ENCODE measurements at regions not wholly inside any gene's neighbourhood (a gene's known extent, or its start where the extent isn't known, plus 50 kb on each side); places are given as distances from the start of the nearest gene placed in this dataset.

DNA sequence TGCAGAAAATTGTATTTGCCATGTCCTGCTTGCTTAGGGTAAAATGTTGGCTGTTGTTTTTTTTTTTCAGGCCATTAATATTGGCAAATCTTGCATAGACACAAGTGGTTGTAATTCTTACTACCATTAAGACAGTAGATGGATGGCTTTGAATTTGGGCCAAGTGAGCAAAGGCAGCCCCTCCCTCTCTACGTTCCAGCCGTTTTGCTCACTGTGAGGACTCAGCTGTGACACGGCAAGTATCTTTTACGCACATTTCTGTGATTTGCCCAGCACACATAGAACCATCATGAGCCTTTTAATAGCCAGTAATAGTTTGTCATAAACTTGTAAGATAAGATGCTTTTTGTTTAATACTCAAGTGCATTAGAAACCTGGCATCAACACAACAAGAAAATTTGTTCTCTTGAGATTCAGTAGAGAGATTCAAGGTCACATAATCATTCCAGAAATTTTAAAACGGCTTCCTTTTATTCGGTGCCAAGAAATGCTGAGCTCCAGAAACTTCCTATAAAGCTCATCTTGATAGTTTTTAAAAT is 205.2 kb upstream of the ADCY2 start:
- Histone ChIP-seq H3K79me1 (replicated peaks; ENCODE audit: low read length, poor library complexity, severe bottlenecking) (no peaks in the 10 kb centered on the region), H3K9ac (ENCODE audit: low read length) (no peak overlapping the region), H3K27ac (ENCODE audit: low read length, poor library complexity, severe bottlenecking) (no peak overlapping the region), H3K4me1 (ENCODE audit: control insufficient read depth, insufficient read depth, low read depth, low read length) (no peaks in the 10 kb centered on the region), H4K91ac (ENCODE audit: low read length) (no peak overlapping the region), H4K8ac (ENCODE audit: low read length) (no peak overlapping the region), H3K27me3 (ENCODE audit: control insufficient read depth in 1 of 2, insufficient read depth in 1 of 2, low read length in 2 of 2) (no peaks in the 10 kb centered on the region), H2AK5ac (ENCODE audit: low read length, severe bottlenecking) (no peak overlapping the region), H3K18ac (ENCODE audit: low read depth in 1 of 2, low read length in 2 of 2) (no peak overlapping the region), H3K23ac (ENCODE audit: low read length in 2 of 2) (no peak overlapping the region), H3K14ac (ENCODE audit: low read length in 2 of 2) (no peak overlapping the region), H2BK15ac (ENCODE audit: low read depth, poor library complexity, severe bottlenecking) (no peak overlapping the region), H3K4ac (ENCODE audit: low read depth in 1 of 2, low read length in 2 of 2) (no peak overlapping the region), H2AFZ (ENCODE audit: low read depth, low read length) (no peak overlapping the region), H3K36me3 (ENCODE audit: control insufficient read depth in 1 of 2, insufficient read depth in 2 of 2, low read depth in 1 of 2, low read length in 2 of 2) (no peaks in the 10 kb centered on the region), H3K4me3 (ENCODE audit: insufficient read depth in 1 of 2, low read depth in 1 of 2, low read length in 2 of 2) (no peak overlapping the region), H2BK5ac (ENCODE audit: low read depth, low read length, poor library complexity, severe bottlenecking) (no peak overlapping the region), H2BK120ac (ENCODE audit: low read depth, low read length) (no peak overlapping the region), H3K9me3 (ENCODE audit: control insufficient read depth, low read length) (no peaks in the 10 kb centered on the region), H3K4me2 (ENCODE audit: low read length, poor library complexity, severe bottlenecking) (no peak overlapping the region), H2BK12ac (ENCODE audit: low read length in 2 of 2) (no peak overlapping the region)
- no peak for DNase-seq
- WGBS: 51% methylated on average over 6 of the region's 6 CpGs

DNA sequence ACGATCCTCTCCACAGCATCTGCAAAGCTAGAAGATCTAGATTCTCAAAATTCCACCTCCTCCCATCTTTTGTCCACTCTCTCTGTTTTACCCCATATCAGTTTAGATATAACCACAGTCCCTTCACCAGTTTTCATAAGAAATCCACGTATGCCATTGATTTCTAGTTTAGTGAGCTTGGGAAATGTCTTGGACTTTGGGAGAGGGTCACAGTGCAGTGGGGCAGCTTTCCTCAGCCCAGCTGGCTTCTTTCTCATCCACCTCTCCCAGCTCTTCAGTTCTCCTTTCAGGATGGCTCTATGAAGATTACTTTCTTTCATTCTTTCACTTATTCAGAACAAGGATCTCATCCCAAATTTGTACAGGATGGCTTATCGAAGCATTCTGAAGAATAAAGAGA is 203.9 kb upstream of the ADCY2 start:
- DNase-seq: no peak
- Histone ChIP-seq H3K9me3 (ENCODE audit: control insufficient read depth, low read length) (no peaks in the 10 kb centered on the region), H3K14ac (ENCODE audit: low read length in 2 of 2) (no peak overlapping the region), H3K4ac (ENCODE audit: low read depth in 1 of 2, low read length in 2 of 2) (no peak overlapping the region), H3K27me3 (ENCODE audit: control insufficient read depth in 1 of 2, insufficient read depth in 1 of 2, low read length in 2 of 2) (no peaks in the 10 kb centered on the region), H2BK5ac (ENCODE audit: low read depth, low read length, poor library complexity, severe bottlenecking) (no peak overlapping the region), H3K9ac (ENCODE audit: low read length) (no peak overlapping the region), H3K27ac (ENCODE audit: low read length, poor library complexity, severe bottlenecking) (no peak overlapping the region), H3K4me1 (ENCODE audit: control insufficient read depth, insufficient read depth, low read depth, low read length) (no peaks in the 10 kb centered on the region), H3K4me2 (ENCODE audit: low read length, poor library complexity, severe bottlenecking) (no peak overlapping the region), H3K36me3 (ENCODE audit: control insufficient read depth in 1 of 2, insufficient read depth in 2 of 2, low read depth in 1 of 2, low read length in 2 of 2) (no peaks in the 10 kb centered on the region), H2BK15ac (ENCODE audit: low read depth, poor library complexity, severe bottlenecking) (no peak overlapping the region), H3K18ac (ENCODE audit: low read depth in 1 of 2, low read length in 2 of 2) (no peak overlapping the region), H2BK12ac (ENCODE audit: low read length in 2 of 2) (no peak overlapping the region), H4K8ac (ENCODE audit: low read length) (no peak overlapping the region), H2BK120ac (ENCODE audit: low read depth, low read length) (no peak overlapping the region), H3K23ac (ENCODE audit: low read length in 2 of 2) (no peak overlapping the region), H4K91ac (ENCODE audit: low read length) (no peak overlapping the region), H3K4me3 (ENCODE audit: insufficient read depth in 1 of 2, low read depth in 1 of 2, low read length in 2 of 2) (no peak overlapping the region), H2AFZ (ENCODE audit: low read depth, low read length) (no peak overlapping the region), H2AK5ac (ENCODE audit: low read length, severe bottlenecking) (no peak overlapping the region), H3K79me1 (replicated peaks; ENCODE audit: low read length, poor library complexity, severe bottlenecking) (no peaks in the 10 kb centered on the region)
- 66% methylated on average over 2 of the region's 3 CpGs for WGBS

DNA sequence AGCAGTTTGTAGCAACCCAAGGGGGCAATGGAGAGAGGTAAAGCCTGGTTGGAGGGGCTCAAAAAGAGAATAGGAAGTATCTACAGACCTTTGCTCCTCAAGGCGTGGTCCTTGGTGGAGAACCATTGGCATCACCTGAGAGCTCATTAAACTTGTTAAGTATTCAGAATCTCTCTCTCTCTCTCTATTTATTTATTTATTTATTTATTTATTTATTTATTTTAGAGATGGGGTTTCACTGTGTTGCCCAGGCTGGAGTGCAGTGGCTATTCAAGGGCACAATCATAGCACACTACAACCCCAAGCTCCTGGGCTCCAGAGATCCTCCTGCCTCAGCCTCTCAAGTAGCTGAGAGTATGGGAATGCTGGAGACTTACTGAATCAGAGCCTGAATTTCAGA is 193.1 kb upstream of the ADCY2 start:
- no peak overlapping the region for H2BK5ac ChIP-seq (ENCODE audit: low read depth, low read length, poor library complexity, severe bottlenecking)
- no CpG with 5 or more reads among the region's 1 CpG for WGBS
- no peak overlapping the region for H3K4ac ChIP-seq (ENCODE audit: low read depth in 1 of 2, low read length in 2 of 2)
- no peak overlapping the region for H3K27ac ChIP-seq (ENCODE audit: low read length, poor library complexity, severe bottlenecking)
- no peak overlapping the region for H3K23ac ChIP-seq (ENCODE audit: low read length in 2 of 2)
- H3K18ac ChIP-seq (ENCODE audit: low read depth in 1 of 2, low read length in 2 of 2): no peak overlapping the region
- no peak overlapping the region for H2AK5ac ChIP-seq (ENCODE audit: low read length, severe bottlenecking)
- no peak overlapping the region for H4K8ac ChIP-seq (ENCODE audit: low read length)
- no peak for DNase-seq
- no peak overlapping the region for H2BK120ac ChIP-seq (ENCODE audit: low read depth, low read length)
- H4K91ac ChIP-seq (ENCODE audit: low read length): no peak overlapping the region
- no peaks in the 10 kb centered on the region for H3K79me1 ChIP-seq (replicated peaks; ENCODE audit: low read length, poor library complexity, severe bottlenecking)
- H3K27me3 ChIP-seq (ENCODE audit: control insufficient read depth in 1 of 2, insufficient read depth in 1 of 2, low read length in 2 of 2): no peaks in the 10 kb centered on the region
- no peaks in the 10 kb centered on the region for H3K4me1 ChIP-seq (ENCODE audit: control insufficient read depth, insufficient read depth, low read depth, low read length)
- no peak overlapping the region for H3K4me3 ChIP-seq (ENCODE audit: insufficient read depth in 1 of 2, low read depth in 1 of 2, low read length in 2 of 2)
- no peak overlapping the region for H3K4me2 ChIP-seq (ENCODE audit: low read length, poor library complexity, severe bottlenecking)
- no peak overlapping the region for H3K14ac ChIP-seq (ENCODE audit: low read length in 2 of 2)
- H3K9me3 ChIP-seq (ENCODE audit: control insufficient read depth, low read length): peaks cover 14% of the 10 kb centered on the region
- H3K9ac ChIP-seq (ENCODE audit: low read length): no peak overlapping the region
- no peaks in the 10 kb centered on the region for H3K36me3 ChIP-seq (ENCODE audit: control insufficient read depth in 1 of 2, insufficient read depth in 2 of 2, low read depth in 1 of 2, low read length in 2 of 2)
- H2BK15ac ChIP-seq (ENCODE audit: low read depth, poor library complexity, severe bottlenecking): no peak overlapping the region
- H2AFZ ChIP-seq (ENCODE audit: low read depth, low read length): no peak overlapping the region
- H2BK12ac ChIP-seq (ENCODE audit: low read length in 2 of 2): no peak overlapping the region

DNA sequence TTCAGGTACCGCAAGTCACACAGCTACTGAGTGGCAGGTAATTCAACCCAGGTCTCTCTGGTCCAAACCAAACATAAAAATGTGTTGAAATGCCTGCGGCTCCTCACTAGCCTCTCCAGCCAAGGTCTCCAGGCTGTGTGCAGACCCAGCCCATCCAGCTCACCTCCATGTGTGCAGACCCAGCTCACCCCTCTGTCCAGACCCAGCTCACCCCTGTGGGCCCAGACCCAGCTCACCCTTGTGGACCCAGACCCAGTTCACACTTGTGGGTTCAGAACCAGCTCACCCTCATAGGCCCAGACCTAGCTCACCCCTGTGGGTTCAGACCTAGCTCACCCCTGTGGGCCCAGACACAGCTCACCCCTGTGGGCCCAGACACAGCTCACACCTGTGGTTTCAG is 188.0 kb upstream of the ADCY2 start:
- no peak overlapping the region for H3K4ac ChIP-seq (ENCODE audit: low read depth in 1 of 2, low read length in 2 of 2)
- WGBS: 81% methylated on average over 2 of the region's 2 CpGs
- no peak overlapping the region for H2BK5ac ChIP-seq (ENCODE audit: low read depth, low read length, poor library complexity, severe bottlenecking)
- no peak overlapping the region for H3K4me2 ChIP-seq (ENCODE audit: low read length, poor library complexity, severe bottlenecking)
- H2BK120ac ChIP-seq (ENCODE audit: low read depth, low read length): no peak overlapping the region
- H3K14ac ChIP-seq (ENCODE audit: low read length in 2 of 2): no peak overlapping the region
- H2AFZ ChIP-seq (ENCODE audit: low read depth, low read length): no peak overlapping the region
- H2AK5ac ChIP-seq (ENCODE audit: low read length, severe bottlenecking): no peak overlapping the region
- no peak overlapping the region for H2BK12ac ChIP-seq (ENCODE audit: low read length in 2 of 2)
- no peaks in the 10 kb centered on the region for H3K27me3 ChIP-seq (ENCODE audit: control insufficient read depth in 1 of 2, insufficient read depth in 1 of 2, low read length in 2 of 2)
- no peak overlapping the region for H4K8ac ChIP-seq (ENCODE audit: low read length)
- H3K23ac ChIP-seq (ENCODE audit: low read length in 2 of 2): no peak overlapping the region
- no peak overlapping the region for H3K9ac ChIP-seq (ENCODE audit: low read length)
- H2BK15ac ChIP-seq (ENCODE audit: low read depth, poor library complexity, severe bottlenecking): no peak overlapping the region
- H3K4me1 ChIP-seq (ENCODE audit: control insufficient read depth, insufficient read depth, low read depth, low read length): no peaks in the 10 kb centered on the region
- H3K79me1 ChIP-seq (replicated peaks; ENCODE audit: low read length, poor library complexity, severe bottlenecking): no peaks in the 10 kb centered on the region
- H3K36me3 ChIP-seq (ENCODE audit: control insufficient read depth in 1 of 2, insufficient read depth in 2 of 2, low read depth in 1 of 2, low read length in 2 of 2): no peaks in the 10 kb centered on the region
- no peak for DNase-seq
- H3K18ac ChIP-seq (ENCODE audit: low read depth in 1 of 2, low read length in 2 of 2): no peak overlapping the region
- no peak overlapping the region for H4K91ac ChIP-seq (ENCODE audit: low read length)
- H3K27ac ChIP-seq (ENCODE audit: low read length, poor library complexity, severe bottlenecking): no peak overlapping the region
- H3K9me3 ChIP-seq (ENCODE audit: control insufficient read depth, low read length): peaks cover 4% of the 10 kb centered on the region
- H3K4me3 ChIP-seq (ENCODE audit: insufficient read depth in 1 of 2, low read depth in 1 of 2, low read length in 2 of 2): no peak overlapping the region
